T1000 (cell line): ENCODE measurements at regions not wholly inside any gene's neighbourhood (a gene's known extent, or its start where the extent isn't known, plus 50 kb on each side); places are given as distances from the start of the nearest gene placed in this dataset.
"Not testable (repeated sequence)": the region's sequence is repeated elsewhere in the genome, so short reads cannot be mapped to it uniquely, and the experiment has no call there.

Experiments
- DNase-seq: peaks from one replicate; lab custom pipeline; 2025; ENCODE audit warnings: mixed read lengths; lab: John Stamatoyannopoulos, UW

DNA sequence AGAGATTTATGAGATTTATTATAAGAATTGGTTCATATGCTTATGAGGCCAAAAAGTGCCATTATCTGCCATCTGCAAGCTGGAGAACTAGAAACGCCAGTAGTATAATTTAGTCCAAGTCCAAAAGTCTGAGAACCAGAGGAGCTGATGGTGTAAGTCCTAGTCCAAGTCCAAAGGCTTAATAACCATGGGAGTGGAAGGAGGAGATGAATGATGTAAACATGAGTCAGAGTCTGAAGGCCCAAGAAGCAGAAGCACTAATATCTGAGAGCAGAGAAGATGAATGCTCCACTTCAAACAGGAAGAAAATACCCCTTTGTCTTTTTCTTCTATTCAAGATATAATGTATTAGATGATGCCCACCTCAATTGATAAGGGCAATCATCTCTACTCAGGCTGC is 185.7 kb downstream of the CGGBP1 start:
- no peak for DNase-seq

- DNase-seq = no peak
Observed at GRCh38 chr3:87867001-87867400, 191.8 kb downstream of the CGGBP1 start.

- no peak for DNase-seq
Observed at GRCh38 chr3:87856126-87856525, 202.7 kb downstream of the CGGBP1 start.

- peak; percentile 14 for DNase-seq
Observed at GRCh38 chr3:87855616-87856015, 203.2 kb downstream of the CGGBP1 start.

GRCh38 chr3:87855211-87855610 is 203.6 kb downstream of the CGGBP1 start:
- DNase-seq = no peak

GRCh38 chr3:87848003-87848402 is 210.8 kb downstream of the CGGBP1 start:
- no peak for DNase-seq

GRCh38 chr3:87837076-87837475 is 221.7 kb downstream of the CGGBP1 start:
- no peak for DNase-seq

DNA sequence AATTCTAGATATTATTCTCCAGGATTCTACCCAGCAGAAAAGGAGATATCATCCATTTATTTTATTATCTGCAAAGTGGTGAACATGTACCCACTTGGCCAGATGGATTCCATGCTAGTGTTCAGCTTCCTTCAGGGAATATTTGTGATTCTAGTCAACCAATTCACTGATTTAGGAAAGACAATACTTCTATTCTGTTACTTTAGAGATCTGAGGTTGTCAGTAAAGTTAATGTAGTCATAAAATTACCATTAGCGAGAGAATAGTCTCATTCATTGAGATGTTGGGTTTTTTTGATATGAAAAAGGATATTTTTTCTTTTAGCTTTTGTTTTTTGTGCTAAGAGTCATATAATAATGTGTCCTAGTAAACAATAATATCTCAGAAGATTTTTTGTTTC is 222.8 kb downstream of the CGGBP1 start:
- no peak for DNase-seq

DNA sequence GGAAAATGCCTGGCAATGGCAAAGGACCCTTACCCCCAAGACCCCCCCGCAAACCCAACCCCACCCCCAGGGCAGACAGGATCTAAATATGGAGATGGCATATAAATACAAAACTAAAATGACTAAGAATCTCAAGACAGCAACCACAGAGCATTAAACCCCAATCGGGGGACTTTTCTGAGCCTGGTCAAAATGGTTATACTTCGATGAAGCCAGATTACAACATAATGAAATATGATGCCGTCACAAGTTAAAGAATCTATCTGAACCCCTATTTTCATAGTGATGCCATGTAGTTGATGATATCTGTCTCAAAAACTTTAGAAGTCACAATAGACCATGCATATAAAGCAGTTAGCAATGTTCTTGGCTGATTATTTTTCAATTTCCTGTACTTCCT is 223.6 kb downstream of the CGGBP1 start:
- DNase-seq = no peak

DNA sequence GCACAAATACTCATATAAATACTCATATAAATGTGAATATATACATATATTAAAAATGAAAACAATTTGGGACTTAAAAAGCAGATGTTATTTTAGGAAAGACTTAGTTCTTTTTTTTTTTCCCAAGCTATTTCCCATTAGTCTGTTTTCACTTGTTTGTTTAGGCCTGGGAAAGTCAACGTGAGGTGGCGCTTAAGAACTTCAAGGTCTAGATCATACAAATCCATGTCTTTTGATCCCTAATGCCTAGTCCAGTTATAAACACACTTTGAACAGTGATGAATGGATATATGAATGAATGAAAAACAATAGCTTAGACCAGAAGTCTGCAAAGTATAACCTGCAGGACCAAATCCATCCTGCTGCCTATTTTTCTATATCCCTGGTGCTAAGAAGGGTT is 224.5 kb downstream of the CGGBP1 start:
- no peak for DNase-seq

DNA sequence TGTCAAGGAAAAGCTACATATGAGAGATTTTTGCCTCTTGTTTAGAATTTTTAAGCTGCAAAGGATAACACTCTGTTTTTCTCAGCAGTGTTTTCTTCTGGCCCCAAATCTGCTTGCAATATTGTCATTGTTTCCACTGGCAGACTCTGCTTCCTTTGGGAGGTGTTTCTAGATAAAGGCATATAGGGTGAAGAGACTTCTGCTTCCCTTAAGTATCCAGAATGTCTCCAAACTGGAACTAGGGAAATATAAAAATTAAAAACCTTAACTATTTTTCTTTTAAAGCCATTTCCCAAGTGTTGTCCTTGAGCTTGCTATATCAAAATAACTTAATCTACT is 225.8 kb downstream of the CGGBP1 start:
- no peak for DNase-seq

DNA sequence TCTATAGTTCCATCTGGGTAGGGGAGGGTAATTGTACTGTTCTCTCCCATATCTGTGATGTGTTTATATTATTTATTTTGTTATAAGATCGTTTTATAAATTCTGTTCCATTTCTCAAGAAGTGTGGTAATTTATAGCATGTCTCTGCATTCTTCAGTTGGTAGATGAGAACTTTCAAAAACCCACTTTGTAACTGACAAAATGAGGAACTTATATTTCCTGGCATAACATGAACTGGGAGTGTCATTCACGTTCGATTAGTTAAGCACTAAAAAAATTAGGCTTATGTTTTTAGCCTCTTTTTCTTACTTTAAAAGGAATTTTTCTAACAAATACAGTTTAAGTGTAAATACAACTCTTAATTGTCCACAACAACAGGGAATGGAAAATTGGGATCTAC is 230.8 kb downstream of the CGGBP1 start:
- no peak for DNase-seq

- DNase-seq = no peak
Observed at GRCh38 chr3:87822563-87822962, 236.2 kb downstream of the CGGBP1 start.

GRCh38 chr3:87813503-87813902 is 245.3 kb downstream of the CGGBP1 start:
- DNase-seq = not testable (repeated sequence)

- DNase-seq = no peak
Observed at GRCh38 chr3:87811953-87812352, 246.9 kb downstream of the CGGBP1 start.

- no peak for DNase-seq
Observed at GRCh38 chr3:87810452-87811016, 248.3 kb downstream of the CGGBP1 start.

GRCh38 chr3:87805670-87806069 is 253.1 kb downstream of the CGGBP1 start:
- no peak for DNase-seq

DNA sequence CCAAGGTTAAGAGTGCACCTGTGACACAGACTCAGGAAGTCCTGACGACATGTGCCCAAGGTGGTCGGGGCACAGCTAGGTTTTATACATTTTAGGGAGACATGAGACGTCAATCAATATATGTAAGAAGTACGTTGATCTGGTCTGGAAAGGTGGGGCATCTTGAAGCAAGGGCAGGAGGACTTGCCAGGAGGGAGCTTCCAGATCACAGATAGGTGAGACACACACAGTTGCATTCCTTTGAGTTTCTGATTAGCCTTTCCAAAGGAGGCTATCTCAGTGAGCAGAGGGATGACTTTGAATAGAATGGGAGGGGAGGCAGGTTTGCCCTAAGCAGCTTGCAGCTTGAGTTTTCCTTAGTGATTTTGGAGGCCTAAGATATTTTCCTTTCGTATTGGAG is 257.4 kb downstream of the CGGBP1 start:
- DNase-seq = no peak

DNA sequence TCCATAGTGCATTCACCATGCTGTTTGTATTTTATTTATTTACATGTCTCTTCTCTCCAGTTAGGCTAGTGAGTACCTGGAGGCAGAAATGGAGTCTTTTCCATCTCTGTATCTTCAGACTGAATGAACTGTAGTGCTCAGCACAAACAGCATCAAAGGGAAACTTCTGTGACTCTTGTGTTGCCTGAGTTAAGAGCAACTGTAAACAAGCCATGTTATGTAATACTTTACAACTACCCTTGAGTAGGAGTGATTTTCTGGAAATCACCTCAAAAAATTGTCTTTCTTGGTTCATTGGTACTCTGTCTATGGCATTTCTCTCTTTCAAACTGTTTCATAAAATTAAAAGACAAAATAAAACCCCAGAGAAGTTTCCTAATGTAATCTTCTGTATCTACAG is 258.3 kb downstream of the CGGBP1 start:
- no peak for DNase-seq

DNA sequence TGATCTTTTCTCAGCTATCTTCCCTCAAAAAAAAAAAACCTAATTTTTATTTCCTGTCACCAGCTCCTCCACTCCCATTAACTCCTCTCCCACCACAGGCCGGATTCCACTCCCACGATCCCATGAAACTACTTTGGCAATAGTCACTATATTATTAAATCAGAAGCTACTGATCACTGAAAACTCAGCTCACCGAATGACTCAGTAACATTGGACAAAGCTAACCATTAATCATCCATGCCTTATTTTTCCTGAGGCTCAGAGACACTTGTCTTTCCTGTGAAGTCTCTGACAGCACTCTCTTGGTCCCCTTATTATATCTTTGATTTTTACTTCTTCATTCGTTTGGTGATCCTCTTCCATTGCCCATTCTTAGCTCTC is 260.2 kb downstream of the CGGBP1 start:
- DNase-seq = no peak

- no peak for DNase-seq
Observed at GRCh38 chr3:87797872-87798566, 260.8 kb downstream of the CGGBP1 start.

DNA sequence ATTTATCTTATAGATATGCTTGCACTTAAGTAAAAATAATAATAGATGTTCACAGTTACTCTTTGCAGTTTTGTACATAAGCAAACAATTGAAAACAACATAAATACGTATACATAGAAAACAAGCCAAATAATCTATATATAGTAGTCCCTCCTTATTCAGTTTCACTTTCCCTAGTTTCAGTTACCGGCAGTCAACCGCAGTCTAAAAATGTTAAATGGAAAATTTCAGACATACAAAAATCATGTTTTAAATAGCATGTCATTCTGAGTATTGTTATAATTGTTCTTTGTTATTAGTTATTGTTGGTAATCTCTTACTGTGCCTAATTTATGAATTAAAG is 262.0 kb downstream of the CGGBP1 start:
- no peak for DNase-seq

GRCh38 chr3:87796137-87796842 is 262.5 kb downstream of the CGGBP1 start:
- DNase-seq = no peak

GRCh38 chr3:87795701-87796100 is 263.1 kb downstream of the CGGBP1 start:
- no peak for DNase-seq
